GM18508 (cell line): ENCODE measurements at regions not wholly inside any gene's neighbourhood (a gene's known extent, or its start where the extent isn't known, plus 50 kb on each side); places are given as distances from the start of the nearest gene placed in this dataset.

Source experiments
- ATAC-seq: cut with Tn5 transposase; IDR thresholded peaks from one replicate; pipeline ENCODE4 v1.9.1; 2021; ENCODE audit warnings: moderate number of reproducible peaks; ENCODE audit not compliant: insufficient read depth, unreplicated experiment

DNA sequence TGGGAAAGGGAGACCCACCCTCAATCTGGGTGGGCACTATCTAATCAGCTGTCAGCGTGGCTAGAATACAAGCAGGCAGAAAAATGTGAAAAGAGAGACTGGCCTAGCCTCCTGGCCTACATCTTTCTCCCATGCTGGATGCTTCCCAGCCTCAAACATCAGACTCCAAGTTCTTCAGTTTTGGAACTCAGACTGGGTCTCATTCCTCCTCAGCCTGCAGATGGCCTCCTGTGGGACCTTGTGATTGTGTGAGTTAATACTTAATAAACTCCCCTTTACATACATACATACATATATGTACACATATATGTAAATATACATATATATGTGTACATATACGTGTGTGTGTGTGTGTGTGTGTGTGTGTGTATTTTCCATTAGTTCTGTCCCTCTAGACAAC lies 207.1 kb downstream of the BRINP2 start:
- no peak for ATAC-seq

DNA sequence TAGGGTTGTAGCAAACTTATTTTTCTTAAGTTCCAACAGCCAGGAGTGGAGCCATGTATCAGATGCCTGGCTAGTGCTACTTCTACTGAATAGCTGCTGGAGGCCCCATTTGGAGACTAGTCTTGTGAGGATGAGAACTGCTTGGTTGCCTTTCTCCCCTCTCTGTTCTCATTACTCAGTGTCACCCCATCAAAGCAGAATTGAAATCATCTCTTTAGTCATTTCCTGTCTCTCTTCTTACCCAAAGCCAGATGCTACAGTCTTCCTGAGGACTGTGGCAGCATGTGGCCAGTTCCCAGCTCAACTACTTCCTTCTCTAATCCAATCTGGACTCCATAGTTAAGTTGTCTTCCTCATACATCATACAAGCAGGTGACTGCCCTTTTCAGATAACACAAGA lies 197.5 kb downstream of the BRINP2 start:
- no peak for ATAC-seq

DNA sequence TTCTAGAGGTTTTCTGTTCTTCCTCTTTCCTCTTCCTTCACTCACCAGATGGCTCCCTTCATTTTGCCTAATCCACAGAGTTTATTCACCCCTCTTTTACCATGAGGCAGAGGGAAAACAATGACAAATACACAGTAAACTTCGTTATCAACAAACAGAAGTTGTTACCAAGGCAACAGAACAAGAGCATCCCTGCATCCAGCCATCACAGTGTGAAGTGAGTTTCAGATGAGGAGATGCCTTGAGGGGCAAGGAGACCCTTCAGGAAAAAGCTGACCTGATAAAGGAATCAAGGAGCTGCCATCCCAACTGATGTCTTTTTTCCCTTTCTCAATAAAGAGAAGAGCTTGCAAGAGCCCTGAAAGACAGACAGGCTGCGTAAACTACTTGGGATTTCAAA lies 195.3 kb downstream of the BRINP2 start:
- no peak for ATAC-seq

DNA sequence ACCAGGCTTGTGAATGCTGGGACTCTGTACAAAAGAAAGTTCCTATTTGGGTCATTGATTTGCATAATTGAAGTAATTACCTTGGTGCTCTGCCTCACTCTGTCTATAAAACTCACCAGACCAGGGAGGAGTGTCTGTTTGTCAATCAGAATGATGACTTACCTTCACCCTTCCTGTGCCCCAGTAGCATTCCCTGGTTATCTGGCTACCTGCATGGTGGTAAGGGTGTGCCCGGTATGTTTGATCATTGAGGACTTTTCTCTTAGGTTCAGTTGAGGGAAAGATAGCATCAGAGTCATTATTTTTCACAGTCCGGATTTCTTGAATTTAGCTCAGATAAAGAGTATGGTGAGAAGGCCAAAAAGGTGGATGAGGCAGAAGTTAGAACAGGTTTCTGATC lies 190.0 kb downstream of the BRINP2 start:
- no peak for ATAC-seq

DNA sequence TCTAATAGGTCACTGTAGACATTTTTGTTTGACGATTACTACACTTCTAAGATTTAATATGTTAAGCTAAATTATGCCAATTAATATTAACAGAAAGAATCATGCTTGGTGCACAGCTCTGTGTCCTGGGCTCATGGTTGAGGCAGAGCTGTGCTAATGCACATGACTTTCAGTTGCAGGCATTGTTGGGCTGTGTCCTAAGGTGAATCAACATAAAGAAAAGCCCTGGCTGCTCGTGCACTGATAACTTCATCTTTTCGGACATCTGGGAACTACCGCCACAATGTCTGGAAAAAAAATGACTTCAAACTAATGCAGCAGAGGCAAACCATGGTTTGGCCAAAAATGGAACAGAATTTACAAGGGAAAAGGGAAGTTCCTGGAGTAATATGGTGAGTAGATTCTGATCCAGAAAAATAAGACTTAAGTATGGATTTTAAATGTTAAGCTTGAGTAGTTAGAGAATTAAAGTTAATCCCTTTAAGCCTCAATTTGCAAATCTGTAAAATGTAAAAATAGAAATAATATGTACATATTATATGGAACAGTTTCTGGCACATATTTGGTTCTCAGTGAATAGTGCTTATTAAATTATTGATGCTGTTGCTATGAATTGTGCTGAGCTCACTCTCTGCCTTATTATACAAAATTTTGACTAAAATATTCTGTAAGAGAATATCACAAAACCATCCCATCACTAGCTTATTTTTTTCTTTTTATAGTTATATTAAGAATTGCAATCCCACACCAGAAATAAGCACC lies 186.1 kb downstream of the BRINP2 start:
- ATAC-seq: no peak

DNA sequence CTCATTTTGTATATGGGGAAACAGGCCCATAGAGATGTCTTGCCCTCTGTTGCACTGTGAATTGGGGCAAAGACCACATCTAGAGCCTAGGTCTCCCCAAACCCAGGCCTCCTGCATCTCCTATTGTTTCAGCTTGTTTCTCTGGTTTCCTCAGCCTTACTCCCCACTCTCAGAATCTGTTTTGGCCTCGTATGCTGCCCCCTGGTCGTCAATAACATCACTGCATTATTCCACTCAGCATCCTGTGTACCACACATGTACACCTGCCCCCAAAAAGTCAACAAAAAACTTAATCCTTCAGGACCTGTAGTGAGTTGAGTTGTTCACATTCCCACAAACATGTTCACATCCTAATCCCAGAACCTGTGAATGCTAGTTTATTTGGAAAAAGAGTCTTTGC lies 184.8 kb downstream of the BRINP2 start:
- ATAC-seq: no peak

DNA sequence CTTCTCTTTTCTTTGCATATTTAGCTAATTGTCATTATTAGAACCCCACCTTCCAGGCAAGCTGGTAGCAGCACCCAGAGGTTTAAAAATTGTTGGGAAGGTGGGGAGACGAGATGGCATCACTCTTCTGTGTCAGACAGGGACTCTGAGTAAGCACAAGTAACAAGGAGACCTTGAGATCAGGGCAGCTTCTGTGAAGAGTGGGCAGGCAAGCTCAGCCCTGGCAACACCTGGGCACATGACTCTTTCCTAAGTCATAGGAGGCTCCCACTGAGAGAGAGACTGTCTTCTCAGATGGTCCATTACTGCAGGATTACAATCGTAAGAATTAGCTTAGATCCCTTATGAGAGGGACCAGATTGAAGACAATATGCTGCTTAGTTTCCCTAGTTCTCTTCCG lies 183.5 kb downstream of the BRINP2 start:
- ATAC-seq: no peak

DNA sequence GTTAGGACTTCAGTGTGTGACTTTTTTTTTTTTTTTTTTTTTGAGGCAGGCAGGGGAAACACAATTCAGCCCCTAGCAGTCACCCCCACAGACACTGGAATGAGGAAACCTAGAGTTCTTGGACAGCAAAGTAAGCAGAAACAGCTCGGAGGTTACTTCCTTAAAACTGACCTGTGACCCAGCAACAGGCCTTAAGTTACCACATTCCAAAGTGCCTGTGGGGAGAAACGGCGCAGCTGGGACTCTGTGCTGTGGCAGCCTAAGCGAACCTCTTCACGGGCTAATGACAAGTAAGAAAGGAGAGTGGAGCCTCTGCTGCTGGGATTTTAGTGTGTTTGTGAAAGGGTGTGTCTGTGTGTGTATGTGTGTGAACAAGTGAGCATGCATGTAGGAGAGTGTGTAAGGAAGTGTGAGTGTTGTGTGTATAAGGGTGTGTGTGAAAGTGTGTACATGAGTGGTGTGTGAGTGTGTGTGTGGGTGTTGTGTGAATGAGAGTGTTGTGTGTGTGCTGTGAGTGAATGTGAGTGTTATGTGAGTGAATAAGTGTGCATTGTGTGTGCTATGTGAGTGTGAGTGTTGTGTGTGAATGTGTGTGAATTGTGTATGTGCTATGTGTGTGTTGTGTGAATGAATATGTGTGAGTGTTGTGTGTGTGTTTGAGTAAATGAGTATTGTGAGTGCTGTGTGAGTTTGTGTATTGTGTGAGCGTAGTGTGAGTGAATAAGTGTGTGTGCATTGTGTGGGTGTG lies 180.8 kb downstream of the BRINP2 start:
- ATAC-seq: no peak

DNA sequence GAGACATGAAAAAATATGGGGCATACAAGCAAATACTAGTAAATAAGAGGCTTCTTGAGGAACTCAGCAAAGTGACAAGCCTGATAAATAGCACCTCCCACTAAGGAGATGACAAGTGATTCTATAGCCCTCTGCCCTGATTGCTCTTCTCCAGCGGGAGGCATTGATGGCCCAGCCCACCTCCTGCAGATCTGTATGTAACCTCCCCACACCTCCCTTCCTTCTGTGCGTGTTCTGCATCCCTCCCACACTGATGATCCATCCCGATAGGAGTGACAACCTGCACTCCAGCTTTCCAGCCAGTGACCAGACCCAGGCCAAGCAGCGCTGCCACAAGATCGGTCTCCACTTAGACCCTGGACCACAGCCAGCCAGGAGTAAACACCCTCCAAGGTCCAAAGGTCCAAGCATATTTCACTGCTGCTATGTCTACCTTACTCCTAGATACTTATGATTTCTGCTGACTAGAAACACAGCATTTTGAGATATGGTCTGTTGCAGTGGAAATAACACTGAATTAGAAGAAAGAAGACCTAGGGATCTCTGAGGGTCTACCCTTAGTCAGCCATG lies 176.1 kb downstream of the BRINP2 start:
- ATAC-seq: no peak

DNA sequence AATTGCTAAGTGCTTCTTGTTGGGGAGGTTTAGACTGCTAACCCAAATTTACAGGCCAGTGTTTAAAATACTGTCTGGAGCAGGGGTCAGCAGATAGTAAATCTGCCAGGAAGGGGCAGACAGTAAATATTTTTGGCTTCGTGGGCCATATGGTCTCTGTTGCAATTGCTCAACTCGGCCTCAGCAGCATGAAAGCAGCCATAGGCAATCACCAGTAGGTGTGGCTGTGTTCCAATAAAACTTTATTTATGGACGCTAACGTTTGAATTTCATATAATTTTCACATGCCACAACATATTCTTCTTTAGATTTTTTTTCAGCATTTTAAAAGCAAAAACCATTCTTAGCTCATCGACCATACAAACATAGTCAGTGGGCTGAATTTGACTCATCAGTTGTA lies 172.7 kb downstream of the BRINP2 start:
- no peak for ATAC-seq

DNA sequence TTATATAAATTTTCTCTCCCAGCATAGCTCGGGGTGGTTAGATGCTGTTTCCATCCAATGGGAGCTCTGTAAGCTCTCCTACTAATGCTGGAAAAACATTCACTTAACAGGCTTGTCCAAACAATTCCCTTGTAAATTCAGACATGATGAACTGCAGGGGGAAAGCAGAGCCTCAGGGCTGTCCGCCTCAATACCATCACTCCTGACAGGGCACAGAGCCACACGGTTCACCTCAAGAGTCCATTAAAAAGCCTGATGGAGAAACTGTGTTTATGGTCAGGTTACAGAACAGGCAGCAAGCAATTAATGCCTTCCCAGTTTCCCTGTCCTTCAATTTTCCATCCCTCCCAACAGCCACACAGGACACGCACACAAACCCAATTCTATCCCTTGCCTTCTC lies 171.0 kb downstream of the BRINP2 start:
- no peak for ATAC-seq

DNA sequence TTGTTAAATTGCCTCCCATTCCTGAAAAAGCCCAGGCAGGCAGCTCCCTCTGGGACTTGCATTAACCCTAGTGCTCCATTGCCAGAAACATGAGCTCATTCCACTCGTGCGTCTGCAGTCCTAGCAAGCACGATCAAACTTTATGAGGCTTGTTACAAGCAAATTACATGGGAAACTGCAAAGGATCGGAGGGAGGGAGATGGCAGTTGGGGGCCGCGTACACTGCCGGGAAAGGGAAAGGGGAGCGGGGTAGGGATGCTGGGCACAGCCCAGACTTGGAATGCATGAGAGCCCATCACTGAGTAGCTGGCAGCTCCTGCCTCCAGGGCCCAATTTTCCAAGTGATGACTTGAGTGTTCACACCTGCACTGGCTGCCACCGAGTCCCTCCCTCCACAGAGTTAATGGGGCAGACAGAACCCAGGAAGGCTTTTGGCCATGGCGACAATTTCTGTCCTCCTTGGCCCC lies 169.9 kb downstream of the BRINP2 start:
- ATAC-seq: no peak

DNA sequence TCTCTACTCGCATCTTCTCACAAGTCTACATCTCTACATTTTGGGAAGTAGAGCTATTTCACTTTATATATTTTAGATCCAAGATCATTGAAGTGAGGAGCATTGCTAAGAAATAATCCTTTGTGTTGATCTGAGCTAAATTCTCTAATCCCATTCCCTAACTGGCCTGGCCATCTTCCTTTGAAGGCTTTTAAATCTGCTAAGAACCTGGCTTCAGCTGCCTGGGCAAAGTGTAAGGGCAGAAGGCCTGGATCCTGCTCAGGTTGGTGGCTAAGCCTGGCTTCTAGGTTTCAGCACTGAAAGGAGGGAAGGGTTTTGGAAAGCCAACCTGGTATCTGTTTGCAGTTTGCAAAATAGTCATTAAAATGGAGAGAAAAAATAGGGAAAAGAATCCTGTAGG lies 167.6 kb downstream of the BRINP2 start:
- no peak for ATAC-seq

DNA sequence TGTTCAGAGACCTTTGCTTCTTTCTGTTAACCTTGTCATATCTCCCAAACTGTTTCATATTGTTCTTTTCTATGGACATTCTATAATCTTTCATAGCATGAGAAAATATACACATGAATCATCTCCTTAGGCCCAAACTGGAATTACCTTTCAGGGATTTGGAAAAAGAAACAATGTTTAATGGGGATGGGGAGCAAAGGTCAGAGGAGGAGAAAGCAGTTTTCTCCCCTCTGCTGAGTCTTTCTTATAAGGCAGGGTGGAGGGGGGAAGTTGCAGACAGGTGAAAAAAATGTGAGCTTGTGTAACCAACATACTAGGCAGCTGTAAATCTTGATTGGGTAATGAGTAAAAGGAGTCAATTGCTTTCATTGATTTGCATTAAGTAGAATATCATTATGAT lies 164.1 kb downstream of the BRINP2 start:
- ATAC-seq: no peak

DNA sequence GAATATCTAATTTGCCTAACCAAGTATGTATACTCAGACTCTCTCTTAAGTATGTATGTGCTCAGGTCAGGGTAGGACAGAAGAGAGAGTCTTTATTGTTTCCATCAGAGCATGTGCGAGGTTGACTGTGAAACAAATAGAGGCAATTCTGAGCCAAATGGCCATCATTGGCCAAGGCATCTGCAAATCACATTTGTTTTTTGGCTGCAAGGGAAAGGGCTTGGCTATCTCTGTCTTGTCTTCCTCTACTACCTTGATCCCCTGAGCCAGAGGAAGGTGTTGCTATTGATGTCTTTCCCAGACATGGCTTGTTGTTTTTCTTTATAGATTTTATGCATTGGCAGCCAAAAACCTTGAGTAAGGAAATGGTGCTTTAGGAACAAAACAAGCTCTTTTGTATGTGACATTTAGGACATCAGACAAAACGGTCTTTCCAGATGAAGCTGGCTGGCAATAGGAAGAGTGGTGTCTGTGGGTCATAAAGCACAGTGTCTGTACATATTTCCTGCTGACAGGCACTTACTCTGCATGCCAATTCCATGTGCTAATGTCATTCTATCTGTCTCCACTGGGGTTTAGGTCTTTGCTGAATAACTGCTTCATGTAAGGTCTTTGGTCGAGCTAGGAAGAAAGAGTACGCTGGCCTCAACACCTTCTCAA lies 163.3 kb downstream of the BRINP2 start:
- ATAC-seq: no peak
